KMS-11 (cell line): ENCODE measurements at regions not wholly inside any gene's neighbourhood (a gene's known extent, or its start where the extent isn't known, plus 50 kb on each side); places are given as distances from the start of the nearest gene placed in this dataset.

Experiments
- H2AFZ ChIP-seq: fragments of 200-600 bp; sonication (generic); 2 replicates; pipeline ENCODE4 v1.6.1; 2016; ENCODE audit warnings: antibody characterized with exemption, mixed run types, low read depth
- H3K27ac ChIP-seq: fragments of 200-600 bp; sonication (generic); 2 replicates; pipeline ENCODE4 v1.6.1; 2016; ENCODE audit warnings: mild to moderate bottlenecking, mixed run types
- H3K27me3 ChIP-seq: fragments of 200-600 bp; sonication (generic); 2 replicates; pipeline ENCODE4 v1.6.1; 2017; ENCODE audit warnings: mild to moderate bottlenecking, low read depth, mixed run types, moderate library complexity; ENCODE audit not compliant: insufficient read depth
- H3K36me3 ChIP-seq: fragments of 200-600 bp; sonication (generic); 2 replicates; pipeline ENCODE4 v1.6.1; 2017; ENCODE audit warnings: mild to moderate bottlenecking, mixed run types; ENCODE audit not compliant: insufficient read depth
- H3K4me1 ChIP-seq: fragments of 200-600 bp; sonication (generic); 2 replicates; pipeline ENCODE4 v1.6.1; 2016; ENCODE audit warnings: mild to moderate bottlenecking, low read depth, mixed run types; ENCODE audit not compliant: poor library complexity, severe bottlenecking
- H3K4me2 ChIP-seq: fragments of 200-600 bp; sonication (generic); 2 replicates; pipeline ENCODE4 v1.7.0; 2016; ENCODE audit warnings: mild to moderate bottlenecking, mixed run types
- H3K4me3 ChIP-seq: fragments of 200-600 bp; sonication (generic); IDR thresholded peaks from 2 replicates; pipeline ENCODE4 v1.6.1; 2017; ENCODE audit warnings: low read depth, low read length, mixed read lengths; ENCODE audit not compliant: insufficient read depth
- H3K79me2 ChIP-seq: fragments of 200-600 bp; sonication (generic); 2 replicates; pipeline ENCODE4 v1.6.1; 2016; ENCODE audit warnings: low read depth, mixed run types; ENCODE audit not compliant: insufficient read depth
- H3K9ac ChIP-seq: fragments of 200-600 bp; sonication (generic); 2 replicates; pipeline ENCODE4 v1.6.1; 2016; ENCODE audit warnings: mild to moderate bottlenecking, mixed run types
- H4K20me1 ChIP-seq: fragments of 200-600 bp; sonication (generic); 2 replicates; pipeline ENCODE4 v1.6.1; 2016; ENCODE audit warnings: mild to moderate bottlenecking, mixed run types; ENCODE audit not compliant: insufficient read depth
- TF ChIP-seq, protein P1 (sequence below): fragments of 200-600 bp; sonication (generic); conservative IDR thresholded peaks from 2 replicates; pipeline ENCODE4 v1.6.1; 2017; ENCODE audit warnings: low read depth, mild to moderate bottlenecking, antibody characterized with exemption, low read length, moderate library complexity, mixed read lengths

DNA sequence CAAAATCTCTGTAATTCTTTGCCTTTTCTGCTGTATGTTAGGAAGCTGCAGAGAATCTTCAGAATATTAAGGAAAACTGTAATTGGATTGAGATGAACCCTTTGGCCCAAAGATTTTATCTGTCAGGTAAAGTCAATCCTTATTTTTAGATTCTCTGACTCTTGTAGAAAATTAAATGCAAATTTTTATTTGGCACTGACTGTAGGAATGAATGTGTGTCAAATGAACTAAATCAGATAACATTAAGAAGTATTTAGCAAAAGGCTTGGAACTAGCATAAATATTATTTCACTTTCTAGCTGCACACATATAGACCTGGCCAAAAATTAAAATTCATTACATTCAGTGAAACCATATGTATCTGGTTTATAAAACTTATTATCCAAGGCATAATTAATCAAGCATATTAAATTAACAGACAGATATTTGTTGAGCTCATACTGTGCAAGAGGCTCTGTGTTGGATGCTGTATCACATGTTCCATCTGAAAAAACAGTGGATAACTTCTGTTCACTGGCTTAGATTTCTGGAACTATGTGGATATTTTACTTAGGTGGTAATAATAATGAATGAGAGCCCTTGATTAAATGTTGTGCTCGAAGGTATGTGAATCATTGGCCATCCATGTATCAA is 124.8 kb downstream of the HDGFL1 start:
- Histone ChIP-seq H4K20me1 (no peaks in the 10 kb centered on the region), H3K27ac (no peak overlapping the region), H3K9ac (no peak overlapping the region), H3K4me3 (no peak overlapping the region), H3K36me3 (no peaks in the 10 kb centered on the region), H3K27me3 (no peaks in the 10 kb centered on the region), H3K79me2 (no peaks in the 10 kb centered on the region), H2AFZ (no peak overlapping the region), H3K4me2 (no peak overlapping the region), H3K4me1 (no peaks in the 10 kb centered on the region)
- TF ChIP-seq, protein P1, sequence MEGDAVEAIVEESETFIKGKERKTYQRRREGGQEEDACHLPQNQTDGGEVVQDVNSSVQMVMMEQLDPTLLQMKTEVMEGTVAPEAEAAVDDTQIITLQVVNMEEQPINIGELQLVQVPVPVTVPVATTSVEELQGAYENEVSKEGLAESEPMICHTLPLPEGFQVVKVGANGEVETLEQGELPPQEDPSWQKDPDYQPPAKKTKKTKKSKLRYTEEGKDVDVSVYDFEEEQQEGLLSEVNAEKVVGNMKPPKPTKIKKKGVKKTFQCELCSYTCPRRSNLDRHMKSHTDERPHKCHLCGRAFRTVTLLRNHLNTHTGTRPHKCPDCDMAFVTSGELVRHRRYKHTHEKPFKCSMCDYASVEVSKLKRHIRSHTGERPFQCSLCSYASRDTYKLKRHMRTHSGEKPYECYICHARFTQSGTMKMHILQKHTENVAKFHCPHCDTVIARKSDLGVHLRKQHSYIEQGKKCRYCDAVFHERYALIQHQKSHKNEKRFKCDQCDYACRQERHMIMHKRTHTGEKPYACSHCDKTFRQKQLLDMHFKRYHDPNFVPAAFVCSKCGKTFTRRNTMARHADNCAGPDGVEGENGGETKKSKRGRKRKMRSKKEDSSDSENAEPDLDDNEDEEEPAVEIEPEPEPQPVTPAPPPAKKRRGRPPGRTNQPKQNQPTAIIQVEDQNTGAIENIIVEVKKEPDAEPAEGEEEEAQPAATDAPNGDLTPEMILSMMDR, result no peak

DNA sequence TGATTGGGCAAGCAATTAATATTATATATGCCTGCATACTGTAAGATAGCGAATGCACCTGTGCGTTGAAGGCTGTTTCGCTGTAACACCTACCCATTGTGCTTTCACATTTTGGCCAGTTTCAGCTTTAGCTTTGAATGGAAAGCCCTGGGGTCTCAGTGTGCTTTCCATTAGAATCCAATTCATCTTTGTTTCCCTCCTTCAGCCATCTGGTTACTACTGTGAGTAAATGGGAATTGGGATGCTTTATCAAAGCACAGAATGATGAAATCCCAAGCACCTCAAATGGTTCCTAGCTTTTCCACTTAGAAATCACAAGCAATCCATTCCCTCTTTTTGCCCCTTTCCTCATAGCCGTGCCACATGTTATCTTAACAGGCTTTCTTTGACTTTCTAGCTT is 127.1 kb downstream of the HDGFL1 start:
- Histone ChIP-seq H3K79me2 (no peaks in the 10 kb centered on the region), H3K9ac (no peak overlapping the region), H3K36me3 (no peaks in the 10 kb centered on the region), H3K4me3 (no peak overlapping the region), H3K27ac (no peak overlapping the region), H4K20me1 (no peaks in the 10 kb centered on the region), H3K4me1 (no peaks in the 10 kb centered on the region), H3K4me2 (no peak overlapping the region), H3K27me3 (no peaks in the 10 kb centered on the region), H2AFZ (no peak overlapping the region)
- TF ChIP-seq, protein P1, result no peak

DNA sequence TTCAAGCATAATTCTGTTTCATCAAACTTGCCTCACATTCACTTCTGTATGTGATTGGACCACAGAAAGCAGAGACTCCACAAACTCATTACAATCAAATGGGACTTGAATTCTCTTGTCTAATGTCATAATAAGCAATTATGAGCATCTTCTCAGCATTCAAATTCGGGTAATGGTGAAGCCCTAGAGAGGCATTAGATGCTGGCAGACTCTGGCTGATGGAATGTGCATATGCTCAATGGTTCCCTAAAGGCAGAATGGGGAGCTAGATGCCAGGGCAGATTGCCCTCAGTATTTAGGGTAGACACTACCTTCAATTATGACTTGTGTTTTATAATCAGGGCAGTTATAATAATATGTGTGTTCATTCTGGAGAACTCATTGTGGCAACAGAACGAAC is 127.9 kb downstream of the HDGFL1 start:
- H3K79me2 ChIP-seq, result no peaks in the 10 kb centered on the region
- no peak overlapping the region for H3K4me2 ChIP-seq
- H3K9ac ChIP-seq, result no peak overlapping the region
- H3K4me3 ChIP-seq, result no peak overlapping the region
- no peak overlapping the region for H3K27ac ChIP-seq
- no peak overlapping the region for H2AFZ ChIP-seq
- no peaks in the 10 kb centered on the region for H4K20me1 ChIP-seq
- TF ChIP-seq, protein P1, result no peak
- H3K27me3 ChIP-seq, result no peaks in the 10 kb centered on the region
- H3K4me1 ChIP-seq, result no peaks in the 10 kb centered on the region
- no peaks in the 10 kb centered on the region for H3K36me3 ChIP-seq

DNA sequence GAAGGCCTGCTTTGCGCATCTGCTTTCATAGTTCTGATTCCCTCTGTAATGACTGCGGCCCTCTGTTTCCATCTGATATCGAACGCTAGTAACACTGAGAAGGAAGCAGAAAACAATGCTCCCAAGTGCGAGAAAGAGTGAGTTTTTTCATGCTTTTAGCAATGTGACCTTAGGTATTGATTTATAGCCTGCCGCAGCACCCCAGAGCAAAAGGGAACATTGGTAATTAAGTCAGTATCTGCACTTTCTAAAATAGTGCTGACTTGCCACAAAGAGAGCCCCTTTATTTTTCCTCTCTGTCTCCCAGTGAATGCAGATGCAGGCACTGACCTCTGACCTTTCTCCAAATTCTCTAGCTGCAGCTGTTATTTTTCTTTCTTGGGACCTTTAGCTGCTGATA is 129.8 kb downstream of the HDGFL1 start:
- Histone ChIP-seq H3K27ac (no peak overlapping the region), H3K9ac (no peak overlapping the region)
- TF ChIP-seq, protein P1, result no peak

More for the DNA sequence above, 129.8 kb downstream of the HDGFL1 start:
- Histone ChIP-seq H2AFZ (no peak overlapping the region), H3K36me3 (no peaks in the 10 kb centered on the region), H3K4me3 (no peak overlapping the region), H3K27me3 (no peaks in the 10 kb centered on the region), H3K79me2 (no peaks in the 10 kb centered on the region), H4K20me1 (no peaks in the 10 kb centered on the region), H3K4me2 (no peak overlapping the region), H3K4me1 (no peaks in the 10 kb centered on the region)
